ENCODE measurements at regions not wholly inside any gene's neighbourhood (a gene's known extent, or its start where the extent isn't known, plus 50 kb on each side); places are given as distances from the start of the nearest gene placed in this dataset.

- TF ChIP-seq CTCF (IDR thresholded peaks at IDR 0.05) (no peak), POLR2AphosphoS5 (IDR thresholded peaks at IDR 0.05) (no peak)
Measured at GRCh38 chr6:141395443-141396008, 737.2 kb upstream of the GJE1 start.
